Activated effector memory CD4-positive, alpha-beta T cell treated with Interleukin-2 at 50 U/mL for 16 hours (primary cell): ENCODE measurements at regions not wholly inside any gene's neighbourhood (a gene's known extent, or its start where the extent isn't known, plus 50 kb on each side); places are given as distances from the start of the nearest gene placed in this dataset.
"Not testable (repeated sequence)": the region's sequence is repeated elsewhere in the genome, so short reads cannot be mapped to it uniquely, and the experiment has no call there.

Experiments used
- DNase-seq: peaks from one replicate; pipeline ENCODE4 v3.0.0-alpha.2; 2020

DNA sequence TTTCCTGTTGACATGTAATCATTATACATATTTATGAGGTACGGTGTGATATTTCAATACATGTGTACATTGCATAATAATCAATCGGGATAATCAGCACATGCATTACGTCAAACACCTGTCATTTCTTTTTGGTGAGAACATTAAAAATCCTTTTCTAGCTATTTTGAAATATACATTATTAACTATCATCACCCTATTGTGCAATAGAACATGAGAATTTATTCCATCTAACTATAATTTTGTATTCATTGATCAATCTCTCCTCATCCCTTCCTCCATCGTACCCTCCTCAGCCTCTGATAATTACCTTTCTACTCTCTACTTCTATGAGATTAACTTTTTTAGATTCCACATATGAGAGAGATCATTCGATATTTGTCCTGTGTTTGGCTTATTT is 170.9 kb upstream of the GHR start:
- DNase-seq: no peak

DNA sequence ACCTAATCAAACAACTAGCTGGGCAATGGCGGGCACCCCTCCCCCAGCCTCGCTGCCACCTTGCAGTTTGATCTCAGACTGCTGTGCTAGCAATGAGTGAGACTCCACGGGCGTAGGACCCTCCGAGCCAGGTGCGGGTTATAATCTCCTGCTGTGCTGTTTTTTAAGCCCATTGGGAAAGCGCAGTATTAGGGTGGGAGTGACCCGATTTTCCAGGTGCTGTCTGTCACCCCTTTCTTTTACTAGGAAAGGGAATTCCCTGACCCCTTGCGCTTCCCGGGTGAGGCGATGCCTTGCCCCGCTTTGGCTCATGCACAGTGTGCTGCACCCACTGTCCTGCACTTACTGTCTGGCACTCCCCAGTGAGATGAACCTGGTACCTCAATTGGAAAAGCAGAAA is 163.3 kb upstream of the GHR start:
- DNase-seq: not testable (repeated sequence)

DNA sequence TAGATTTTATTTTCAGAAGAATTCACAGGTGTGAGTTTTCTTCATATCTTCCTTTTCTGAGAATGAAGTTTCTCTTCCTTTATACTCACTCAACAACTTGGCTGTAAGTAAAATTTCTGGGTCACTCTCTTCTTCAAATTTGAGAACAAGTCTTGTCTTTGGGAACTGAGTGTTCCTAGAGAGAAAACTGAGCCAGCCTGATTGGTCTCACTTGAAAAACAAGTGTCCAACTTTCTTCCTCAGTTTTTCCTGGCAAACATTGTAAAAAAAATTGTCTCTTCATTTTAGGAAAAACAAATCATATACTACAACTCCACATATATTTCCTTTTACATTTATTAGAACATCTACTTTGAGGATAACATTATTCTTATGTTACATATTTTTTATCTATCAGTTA is 156.1 kb upstream of the GHR start:
- no peak for DNase-seq

DNA sequence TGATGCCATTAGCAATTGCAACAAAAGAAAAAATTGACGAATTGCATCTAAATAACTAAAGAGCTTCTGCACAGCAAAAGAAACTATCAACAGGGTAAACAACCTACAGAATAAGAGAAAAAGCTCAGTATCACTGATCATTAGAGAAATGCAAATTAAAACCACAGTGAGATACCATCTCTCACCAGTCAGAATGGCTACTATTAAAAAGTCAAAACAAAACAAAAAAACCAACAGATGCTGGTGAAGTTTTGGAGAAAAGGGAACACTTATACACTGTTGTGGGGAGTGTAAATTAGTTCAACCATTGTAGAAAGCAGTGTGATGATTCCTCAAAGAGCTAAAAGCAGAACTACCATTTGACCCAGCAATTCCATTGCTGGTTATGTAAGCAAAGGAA is 155.1 kb upstream of the GHR start:
- not testable (repeated sequence) for DNase-seq

DNA sequence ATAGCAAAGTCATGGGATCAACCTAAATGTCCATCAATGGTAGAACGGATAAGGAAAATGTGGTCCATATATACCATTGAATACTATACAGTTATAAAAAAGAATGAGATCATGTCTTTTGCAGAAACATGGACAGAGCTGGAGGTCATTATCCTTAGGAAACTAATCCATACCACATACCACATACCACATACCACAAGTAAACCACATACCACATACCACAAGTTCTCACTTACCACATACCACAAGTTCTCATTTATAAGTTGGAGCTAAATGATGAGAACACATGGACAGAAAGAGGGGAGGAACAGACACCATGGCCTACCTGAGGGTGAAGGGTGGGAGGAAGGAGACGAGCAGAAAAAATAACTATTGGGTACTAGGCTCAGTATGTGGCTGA is 154.6 kb upstream of the GHR start:
- no peak for DNase-seq

DNA sequence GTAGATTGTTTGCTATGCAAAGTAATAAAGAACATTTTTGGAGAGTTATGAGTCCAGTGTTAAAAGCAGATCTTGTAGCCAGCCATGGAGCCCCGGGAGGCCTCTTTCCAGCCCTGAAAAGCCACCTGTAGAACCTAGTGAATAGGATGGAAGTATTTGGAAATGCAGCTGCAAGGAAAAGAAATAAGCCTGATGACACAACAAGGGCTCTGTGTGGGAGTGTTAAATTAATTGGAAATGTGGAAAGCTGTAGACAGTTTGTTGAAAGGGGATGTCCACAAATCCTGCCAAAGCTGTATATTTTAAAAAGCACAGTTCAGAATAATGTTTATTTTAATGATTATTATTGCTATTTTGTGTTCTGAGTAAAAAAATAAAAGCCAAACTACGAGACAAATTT is 152.5 kb upstream of the GHR start:
- DNase-seq: no peak

DNA sequence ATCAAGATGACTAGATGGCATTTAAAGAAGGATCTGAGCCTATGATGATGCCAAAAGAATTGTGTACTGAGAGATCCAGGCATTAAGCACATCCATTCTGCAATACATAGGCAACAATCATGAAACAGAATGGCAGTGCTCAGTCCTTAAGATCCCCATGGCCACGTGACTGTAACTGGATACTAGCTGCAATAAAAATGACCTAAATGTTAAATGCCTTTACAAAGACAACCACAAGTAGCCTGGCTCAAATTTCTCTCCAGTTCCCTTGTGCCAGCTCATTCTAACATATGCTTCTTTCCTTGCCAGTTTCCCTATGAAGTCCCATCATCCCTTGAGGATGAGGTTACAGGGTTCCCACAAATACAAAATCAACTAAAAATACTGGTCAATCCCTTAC is 148.3 kb upstream of the GHR start:
- no peak for DNase-seq

DNA sequence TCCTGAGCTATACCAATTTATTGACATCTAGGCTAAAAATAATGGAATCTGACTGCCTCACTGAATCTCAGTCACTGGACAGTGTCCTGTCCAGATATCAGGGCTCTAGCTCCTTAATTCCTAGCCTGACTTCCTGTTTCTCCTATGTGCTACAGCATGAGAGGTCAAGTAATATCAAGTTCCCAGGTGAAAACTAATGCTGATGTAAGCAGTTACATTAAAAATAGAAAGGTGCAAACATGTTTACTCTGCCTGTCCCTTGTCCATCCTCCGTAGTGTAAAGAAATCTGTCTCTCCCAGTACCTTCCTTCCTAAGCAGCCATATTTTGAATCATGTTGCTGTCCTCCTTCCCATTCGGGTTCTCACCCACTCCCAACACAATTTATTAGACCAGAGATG is 145.9 kb upstream of the GHR start:
- no peak for DNase-seq

DNA sequence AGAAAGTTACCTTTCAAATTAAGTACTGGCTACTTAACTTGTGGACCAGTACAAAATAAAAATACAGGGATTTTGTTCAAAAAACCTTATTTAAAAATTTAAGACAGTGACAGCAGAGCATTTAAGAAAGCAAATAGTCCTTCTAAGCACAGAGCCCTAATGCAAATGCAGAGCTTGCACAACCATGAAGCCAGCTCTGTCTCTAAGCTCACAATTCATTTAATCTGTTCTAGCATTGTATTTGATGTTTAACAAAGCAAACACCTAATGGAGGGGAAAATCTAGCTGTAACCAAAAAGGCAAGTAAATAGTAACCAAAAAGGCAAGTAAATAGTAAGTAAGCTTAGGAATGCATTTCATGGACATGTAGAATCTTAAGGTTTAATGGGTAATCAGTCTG is 138.7 kb upstream of the GHR start:
- no peak for DNase-seq

DNA sequence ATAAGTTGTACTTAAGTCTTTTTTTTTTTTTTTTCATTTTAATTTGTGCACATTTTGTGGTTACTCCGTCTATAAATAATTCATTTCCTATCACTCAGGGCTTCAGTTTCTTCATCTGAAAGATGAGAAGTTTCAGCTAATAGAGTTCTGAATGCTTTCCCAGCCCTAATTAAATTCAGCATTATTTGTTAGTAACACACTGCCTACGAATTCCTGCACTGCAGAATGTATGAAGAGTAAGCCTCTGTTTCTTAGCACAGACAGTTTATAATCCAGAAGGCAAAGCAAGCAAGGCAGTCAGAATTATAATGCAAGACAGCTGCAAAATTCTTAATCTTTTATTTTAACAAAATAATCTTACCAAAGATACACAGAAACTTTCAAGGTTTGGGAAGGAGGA is 138.0 kb upstream of the GHR start:
- no peak for DNase-seq

DNA sequence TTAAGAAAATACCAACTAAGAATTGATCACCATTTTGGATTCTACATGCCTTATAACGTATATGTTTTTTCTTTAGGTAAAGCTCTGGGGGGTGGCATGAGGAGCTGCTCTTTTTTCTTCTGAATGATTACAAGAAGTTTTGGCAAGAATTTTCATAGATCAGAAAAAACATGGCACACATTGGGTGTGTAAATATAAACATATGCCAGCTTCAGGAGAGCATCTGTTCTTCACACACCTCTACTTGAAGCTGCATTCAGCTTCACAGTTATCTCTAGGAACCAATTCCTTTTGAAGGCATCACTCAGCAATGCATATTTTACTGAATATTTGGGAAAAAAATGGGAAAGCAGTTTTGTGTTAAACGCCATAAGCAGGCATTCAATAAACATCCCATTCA is 122.7 kb upstream of the GHR start:
- no peak for DNase-seq

DNA sequence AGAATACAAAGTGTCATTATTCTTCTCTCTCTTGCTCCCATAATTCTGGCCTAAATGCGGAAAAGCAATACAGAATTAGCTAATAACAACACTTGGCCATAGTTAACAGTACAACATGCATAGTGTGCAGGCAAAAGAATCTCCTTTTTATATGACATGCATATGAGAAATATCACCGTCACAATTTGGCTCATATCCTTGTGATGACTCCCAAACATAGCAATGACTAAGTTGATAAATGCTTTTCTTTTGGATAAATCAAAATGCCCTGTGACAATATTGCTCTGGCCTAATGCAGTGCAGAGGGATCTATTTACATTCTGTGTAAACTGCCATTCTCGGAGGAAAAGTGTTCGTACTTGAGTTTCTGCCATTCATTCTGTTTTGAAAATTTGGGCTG is 121.9 kb upstream of the GHR start:
- DNase-seq: no peak

DNA sequence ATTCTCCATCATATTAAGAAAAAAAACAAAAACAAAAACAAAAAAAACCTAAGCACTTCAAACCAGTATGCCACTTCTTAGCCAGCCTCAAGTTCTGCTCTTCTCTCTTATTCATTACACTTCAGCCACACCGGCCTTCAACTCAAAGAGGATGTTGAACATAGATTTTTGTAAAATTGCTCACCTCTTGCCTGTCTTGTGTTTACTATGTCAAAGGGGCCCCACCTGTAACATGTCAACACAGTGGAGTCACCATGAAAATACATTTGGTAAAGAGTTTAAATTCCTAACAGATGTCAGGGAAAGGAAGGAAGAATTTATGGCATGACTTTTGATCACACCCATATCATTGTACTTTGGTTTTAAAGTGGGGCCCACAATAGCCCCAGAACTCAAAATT is 121.1 kb upstream of the GHR start:
- no peak for DNase-seq

DNA sequence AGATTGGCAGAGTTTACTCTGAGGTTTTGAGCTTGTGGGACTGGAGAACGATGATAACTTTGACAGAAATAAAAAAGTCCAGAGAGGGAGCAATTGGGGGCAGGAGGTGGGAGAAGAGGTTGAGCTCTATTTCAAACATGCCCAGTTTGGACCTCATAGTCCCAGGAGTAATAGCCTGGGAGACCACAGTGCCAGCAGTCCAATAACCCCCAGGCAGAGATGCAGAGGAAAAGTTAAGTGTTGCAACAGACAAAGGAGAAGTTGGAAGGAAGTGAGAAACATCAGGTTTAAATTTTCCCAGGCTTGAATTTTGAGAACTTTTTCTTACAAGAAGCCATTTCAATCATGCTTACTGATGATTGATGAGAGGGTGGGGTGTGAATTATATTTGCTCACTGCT is 117.0 kb upstream of the GHR start:
- DNase-seq: no peak

DNA sequence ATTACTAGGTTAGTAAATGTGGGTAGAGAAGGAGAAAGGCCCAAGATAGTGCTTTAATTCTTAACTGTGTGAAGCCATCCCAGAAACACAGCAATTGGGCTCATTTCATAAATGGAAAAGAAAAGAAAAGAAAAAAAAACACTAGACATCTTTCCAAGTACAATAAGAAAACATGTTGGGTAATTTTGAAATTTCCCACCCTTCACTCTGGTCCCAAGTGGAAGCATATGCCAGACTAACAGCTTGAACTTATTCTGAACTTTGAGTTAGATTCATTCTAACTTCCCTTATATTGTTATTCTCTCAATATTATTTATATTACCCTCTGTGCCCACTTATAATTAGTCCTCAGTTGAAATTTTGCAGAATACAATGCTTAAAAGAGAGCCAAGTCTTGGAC is 113.4 kb upstream of the GHR start:
- DNase-seq: no peak

DNA sequence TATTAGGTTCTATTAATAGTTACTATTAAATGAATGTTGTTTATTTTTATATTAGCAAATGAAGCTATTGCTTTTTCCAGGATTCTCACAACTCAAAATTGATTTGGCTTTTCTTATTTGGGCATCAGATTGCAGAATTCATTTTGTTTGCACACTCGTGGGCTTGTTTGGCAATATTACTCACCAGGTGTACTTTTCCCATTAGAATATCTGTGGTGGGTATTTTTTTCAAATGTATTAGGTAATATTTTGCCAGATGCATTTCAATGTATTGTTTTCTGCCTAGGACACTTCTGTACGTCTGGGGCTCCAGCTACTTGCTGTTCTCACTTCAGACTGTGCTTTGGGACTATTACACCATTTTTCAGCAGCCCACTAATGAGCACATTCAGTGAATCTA is 108.0 kb upstream of the GHR start:
- no peak for DNase-seq

DNA sequence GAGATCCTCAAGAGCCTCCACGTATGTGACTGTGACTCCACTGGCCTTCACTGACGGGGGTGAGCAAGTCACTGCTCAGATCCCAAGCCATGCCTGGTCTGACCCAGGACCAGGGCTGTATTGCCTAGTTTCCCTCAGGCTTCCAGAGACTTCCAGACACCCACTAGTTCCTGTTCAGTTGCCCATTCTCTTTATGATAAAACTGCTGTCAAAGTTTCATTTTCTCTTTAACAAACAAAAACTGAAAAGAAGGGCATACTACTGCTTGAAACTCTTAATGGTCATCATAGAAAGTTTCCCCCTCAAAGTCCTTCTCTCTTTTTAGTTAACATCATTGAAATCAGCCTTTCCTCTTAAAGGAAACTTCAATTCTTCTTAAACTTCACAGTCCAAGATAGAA is 105.7 kb upstream of the GHR start:
- no peak for DNase-seq

DNA sequence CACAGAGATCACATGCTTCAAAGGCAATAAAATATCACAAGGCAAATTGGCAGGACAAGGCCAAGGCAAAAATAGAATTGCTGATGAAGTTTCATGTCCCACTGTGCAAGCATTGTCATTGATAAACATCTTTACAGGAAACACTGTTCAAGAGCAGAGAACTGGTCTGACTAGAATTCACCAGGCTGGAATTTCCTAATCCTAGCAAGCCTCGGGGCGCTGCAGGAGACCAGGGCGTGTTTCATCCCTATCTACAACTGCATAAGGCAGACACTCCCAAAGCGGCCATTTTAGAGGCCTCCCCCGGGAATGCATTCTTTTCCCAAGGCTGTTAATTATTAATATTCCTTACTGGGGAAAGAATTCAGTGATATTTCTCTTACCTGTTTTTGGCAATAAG is 103.7 kb upstream of the GHR start:
- DNase-seq: not testable (repeated sequence)

DNA sequence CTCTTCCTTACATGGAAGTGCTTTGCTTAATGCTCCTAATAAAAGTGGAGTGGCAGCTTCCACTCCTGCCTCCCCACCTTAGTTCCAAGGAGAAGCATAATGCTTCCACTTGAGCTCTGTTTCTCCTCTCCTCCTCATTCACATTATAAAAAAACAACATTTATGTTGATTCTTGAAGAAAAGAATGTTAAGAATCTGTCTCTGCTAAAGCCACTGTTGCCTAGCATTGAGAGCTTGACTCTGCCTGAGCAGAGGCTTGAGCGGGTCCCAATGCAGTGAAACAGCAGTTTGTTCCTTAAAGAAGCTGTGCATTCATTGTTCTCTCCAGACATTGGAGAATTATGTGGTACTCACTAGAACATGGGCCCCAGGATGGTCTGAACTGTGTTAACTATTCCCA is 101.5 kb upstream of the GHR start:
- DNase-seq: no peak

DNA sequence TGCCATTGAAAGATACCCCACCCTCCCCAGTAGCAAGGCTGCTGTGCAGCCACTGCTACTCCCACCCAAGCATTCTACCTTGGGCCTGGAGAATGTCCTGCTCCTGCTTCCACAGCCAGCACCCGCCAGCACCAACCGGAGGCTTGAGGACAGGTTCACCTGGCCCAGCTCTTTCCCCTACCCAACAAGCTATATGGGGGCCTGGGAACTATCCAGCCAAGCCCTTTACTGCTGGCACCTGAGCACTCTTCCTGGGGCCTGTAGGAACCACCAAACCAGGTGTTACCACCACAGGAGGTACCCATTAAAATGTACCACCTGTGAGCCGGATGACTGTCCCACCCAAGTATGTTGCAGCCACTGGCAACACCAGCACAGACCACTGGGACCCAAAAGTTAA is 86.1 kb upstream of the GHR start:
- no peak for DNase-seq

DNA sequence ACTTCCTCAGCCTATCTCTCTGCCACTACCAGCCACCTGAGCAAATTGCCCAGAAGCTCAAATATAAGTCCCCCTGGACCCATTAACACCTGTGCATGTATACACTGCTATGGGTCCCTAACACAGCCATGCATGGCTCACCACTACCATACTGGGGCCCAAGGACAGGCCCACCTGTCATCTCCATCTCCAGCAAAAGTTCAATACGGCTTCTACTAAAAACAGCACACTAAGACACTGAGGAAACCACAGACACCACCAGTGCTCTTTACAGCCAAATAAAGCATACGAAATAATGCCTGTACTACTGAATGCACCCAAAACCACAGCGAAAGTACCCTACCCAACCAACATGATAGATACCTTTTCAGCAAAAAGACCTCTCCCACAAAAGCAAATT is 85.6 kb upstream of the GHR start:
- DNase-seq: no peak

DNA sequence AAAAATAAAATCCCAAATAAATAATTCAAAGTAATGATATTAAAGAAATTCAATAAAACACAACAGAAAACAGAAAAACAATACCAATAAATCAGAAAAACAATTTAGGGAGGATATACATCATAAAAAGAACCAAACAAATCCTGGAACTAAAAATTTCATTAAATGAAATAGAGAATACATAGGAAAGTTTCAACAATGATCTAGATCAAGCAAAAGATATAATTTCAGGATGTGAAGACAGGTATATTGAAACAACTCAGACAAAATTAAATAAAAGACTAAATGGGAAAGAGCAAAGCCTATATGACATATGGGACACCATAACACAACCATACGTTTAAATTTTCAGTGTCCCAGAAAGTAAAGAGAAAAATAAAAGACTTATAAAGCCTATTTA is 85.1 kb upstream of the GHR start:
- DNase-seq: no peak

DNA sequence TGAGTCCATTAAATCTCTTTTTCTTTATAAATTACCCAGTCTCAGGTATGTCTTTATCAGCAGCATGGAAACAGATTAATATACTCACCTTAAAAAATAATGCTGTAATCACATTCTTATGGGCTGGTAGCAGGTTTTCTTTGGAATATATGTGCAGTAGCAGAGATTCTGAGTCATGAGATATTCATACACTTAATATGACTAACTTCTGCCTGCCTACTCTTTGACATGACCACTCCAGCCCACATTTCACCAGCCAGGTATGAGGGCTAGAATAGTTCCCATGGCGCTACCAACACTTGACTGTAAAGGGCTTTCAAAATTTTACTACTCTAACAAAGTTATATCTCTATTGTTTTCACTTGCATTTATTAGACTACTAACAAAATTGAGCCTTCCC is 74.1 kb upstream of the GHR start:
- no peak for DNase-seq

DNA sequence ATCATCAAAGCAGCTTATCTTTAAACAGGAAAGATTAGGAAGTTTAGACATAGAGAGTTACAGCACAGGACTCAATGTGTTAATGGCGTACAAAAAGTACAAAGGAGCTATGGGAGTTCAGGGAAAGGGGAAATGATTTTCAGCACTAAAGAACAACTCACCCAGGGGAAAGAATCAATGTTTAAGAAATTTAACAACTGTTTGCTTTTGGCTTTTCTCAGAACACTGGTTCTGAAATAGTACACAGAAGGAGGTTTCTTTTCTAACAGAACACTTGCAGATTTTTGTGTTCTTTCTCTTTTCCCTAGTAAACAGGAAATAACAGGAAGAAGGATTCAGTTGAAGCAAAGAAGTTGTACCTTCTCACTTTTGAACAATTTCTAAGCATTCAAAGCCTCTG is 71.3 kb upstream of the GHR start:
- no peak for DNase-seq

DNA sequence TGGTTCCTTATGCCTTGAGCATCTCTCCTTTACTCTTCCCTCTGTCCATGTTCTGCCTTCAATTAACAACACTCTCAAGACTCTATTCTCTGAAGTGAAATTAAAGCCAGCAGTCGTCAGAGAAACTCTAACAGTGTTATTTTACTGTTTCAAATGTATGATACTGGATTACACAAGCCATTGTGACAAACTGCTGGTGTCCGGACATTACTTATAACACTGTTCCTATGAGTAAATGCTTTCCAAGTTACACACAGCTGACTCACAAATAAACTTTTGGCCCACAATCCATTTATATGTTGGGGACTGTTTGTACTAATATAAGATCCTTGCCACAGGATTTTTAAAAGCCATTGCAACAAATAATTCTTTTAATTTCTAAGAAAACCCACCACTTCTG is 63.2 kb upstream of the GHR start:
- DNase-seq: no peak

DNA sequence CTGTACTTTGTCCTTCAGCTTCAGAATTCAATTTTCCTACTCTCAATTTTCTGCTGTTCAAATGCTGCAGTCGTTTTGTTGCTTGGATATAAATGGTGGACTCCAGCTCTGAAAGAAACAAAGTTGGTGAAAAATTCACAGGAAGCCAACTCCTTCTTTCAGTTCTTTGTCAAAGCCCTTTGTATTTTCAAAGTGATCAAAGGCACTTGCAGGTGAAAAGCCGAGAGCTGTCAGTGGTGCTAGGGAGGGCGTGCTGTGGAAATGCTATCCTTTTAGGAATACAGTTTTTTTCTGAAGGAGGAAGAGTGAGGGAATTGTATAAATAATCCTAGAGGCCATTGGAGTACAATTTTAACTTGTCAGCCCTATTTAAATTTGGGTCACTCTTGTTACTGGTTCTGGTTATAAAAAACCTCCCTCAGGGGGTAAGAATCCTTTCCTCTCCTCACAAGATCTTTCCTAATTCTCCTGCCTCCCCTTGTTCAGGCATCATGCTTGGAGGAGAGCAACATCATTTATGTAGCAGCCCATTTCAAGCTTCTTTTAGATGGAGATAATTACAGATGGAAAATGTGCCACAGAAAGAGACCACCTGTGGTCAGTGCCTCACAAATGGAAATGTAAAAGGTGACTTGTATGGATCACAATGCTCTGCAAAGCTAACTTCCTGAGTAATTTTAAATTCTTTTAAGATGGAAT is 62.5 kb upstream of the GHR start:
- no peak for DNase-seq
